Inflammatory macrophage treated with lipopolysaccharide for 1 hour (primary cell): ENCODE measurements at regions not wholly inside any gene's neighbourhood (a gene's known extent, or its start where the extent isn't known, plus 50 kb on each side); places are given as distances from the start of the nearest gene placed in this dataset.
A peak's percentile ranks its signal among the peaks of the same experiment; 100 is the strongest.
"Not testable (repeated sequence)": the region's sequence is repeated elsewhere in the genome, so short reads cannot be mapped to it uniquely, and the experiment has no call there.

Source experiments
- DNase-seq, 2 donors: peaks; one replicate each; pipeline ENCODE4 v3.0.0-alpha.2; 2020 to 2022

DNA sequence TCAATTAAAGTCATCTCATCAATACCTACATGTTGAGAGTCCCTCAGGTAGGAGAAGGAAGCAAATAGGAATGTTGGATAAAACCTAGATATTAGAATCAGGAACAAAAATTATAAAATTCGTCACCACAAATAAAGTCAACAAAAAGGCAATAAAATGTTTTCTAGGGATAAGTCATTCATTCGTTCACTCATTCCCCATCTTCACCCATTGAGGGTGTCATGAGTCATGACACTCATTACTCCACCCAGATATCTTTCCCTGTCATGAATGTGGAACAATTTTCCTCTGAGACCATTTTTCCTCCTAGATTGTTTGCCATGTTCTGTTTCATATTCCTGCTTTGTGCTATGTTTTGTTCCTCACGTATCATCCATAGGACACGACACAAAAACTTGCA is 50.9 kb upstream of the OLIG3 start:
- no peak for DNase-seq

DNA sequence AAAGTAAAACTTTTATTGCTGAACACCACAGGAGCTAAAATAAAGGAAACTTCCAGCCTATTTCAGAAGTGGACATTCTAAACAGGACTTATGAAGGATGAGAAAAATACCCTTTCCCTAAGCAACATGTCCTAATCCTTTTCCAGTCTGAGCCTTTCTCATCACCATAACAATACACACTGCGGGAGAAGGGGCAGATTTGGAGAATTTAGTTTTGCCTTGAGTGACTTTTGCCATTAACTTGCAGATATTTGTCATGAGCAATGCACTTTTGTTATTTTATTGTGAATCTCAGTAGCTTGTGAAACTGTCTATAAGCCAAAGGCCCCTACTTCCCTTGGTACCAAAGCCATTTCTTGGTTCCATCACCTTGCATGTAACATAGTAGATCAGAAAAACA is 53.0 kb upstream of the OLIG3 start:
- DNase-seq: no peak

DNA sequence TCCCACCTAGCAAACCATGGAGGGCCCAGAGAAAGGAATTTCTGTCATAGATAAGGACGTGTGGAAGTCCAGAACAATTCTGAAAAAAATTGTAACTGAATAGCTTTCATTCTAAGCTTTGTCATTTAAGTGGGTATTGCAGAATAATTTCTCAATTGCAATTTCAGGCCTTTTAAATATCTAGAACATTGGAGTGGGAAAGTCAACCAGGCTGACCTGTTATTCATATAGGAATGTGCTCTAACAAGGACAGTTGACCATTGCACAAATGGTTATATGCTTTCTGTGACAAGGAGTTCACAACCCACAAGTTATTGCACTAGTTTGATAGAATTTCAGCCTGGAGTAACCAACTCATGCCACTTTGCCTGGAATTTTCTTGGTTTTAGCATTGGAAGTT is 53.4 kb upstream of the OLIG3 start:
- no peak for DNase-seq

DNA sequence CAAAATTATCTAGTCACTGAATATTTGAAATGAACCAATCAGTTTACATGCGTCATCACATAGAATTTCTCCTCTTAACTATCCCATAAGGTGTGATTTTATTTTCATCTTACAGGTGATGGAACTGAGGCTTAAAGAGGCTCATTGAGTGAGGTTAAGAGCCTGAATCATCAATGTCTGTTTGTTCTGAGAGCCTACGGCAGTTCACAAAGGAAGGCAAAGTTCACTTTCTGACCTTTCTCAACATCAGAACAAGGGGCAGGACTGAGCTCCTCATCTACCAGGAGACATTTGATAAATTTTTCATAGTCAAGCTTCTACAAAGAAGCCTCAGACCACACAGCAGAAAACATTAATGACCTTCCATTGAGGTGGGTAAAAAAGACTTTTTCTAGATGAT is 54.9 kb upstream of the OLIG3 start:
- DNase-seq: no peak

DNA sequence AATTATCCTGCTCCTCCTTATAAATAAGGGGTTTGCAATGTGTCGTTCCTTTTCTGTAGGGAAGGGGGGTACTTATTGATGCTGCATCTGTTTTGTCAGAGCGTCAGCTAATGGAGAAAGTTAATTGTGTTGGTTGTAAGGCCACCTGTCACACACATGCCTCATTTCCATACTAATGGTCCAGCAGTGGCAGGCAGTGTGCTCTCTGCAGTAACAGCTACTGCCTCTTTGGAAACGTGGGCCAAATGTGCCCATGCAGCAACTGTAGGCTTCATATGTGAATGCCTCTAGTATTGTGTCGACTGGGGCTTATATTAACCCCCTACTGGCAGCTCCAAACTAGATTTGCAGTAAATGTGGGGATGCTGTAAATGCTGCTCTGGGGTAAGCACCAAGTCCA is 56.3 kb upstream of the OLIG3 start:
- DNase-seq: no peak

DNA sequence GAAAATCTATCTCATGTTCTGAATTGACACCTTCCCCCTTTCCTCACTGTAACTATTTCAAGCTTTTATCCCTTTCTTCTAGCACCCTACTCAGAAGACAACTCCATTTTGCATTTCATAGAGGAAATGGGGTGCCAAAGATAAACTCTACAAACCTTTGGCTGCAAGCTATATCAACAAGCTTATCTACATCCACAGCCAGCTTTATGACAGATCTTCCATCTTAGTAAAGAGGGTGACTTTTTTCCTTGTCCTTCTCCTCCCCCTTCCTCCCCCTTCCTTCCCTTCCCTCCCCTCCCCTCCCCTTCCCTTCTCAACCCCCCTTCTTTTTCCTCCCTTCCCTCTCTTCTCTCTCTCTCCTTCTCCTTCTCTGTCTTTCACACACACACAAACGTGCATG is 58.0 kb upstream of the OLIG3 start:
- DNase-seq: no peak

- no peak for DNase-seq
Observed at GRCh38 chr6:137552809-137553208, 58.6 kb upstream of the OLIG3 start.

GRCh38 chr6:137559521-137560183 is 65.5 kb upstream of the OLIG3 start:
- DNase-seq: not testable (repeated sequence)

GRCh38 chr6:137560184-137560563 is 66.0 kb upstream of the OLIG3 start:
- no peak for DNase-seq

DNA sequence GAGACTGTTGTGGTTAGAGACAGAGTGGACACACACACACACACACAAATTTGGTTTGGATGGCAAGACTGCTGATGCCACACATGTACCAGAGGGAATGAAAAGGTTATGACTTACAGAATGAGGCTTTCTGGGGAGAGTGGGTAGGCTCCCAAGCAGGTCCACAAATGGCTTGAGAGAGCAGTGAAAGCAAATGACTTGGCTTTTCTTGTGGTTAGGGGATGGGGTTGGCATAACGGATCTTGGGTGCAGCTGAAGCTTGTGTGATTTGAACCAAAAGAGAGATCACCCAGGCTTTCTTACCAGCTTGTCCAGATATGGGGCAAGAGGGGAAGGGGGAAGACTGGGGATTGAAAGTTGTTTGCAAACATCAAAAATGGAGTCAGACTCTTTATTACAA is 73.9 kb upstream of the OLIG3 start:
- no peak for DNase-seq

- no peak for DNase-seq
Observed at GRCh38 chr6:137570393-137570792, 76.2 kb upstream of the OLIG3 start.

GRCh38 chr6:137571854-137572253 is 77.7 kb upstream of the OLIG3 start:
- peak in 1 of 2 donors; percentile 50 for DNase-seq

- DNase-seq: no peak
Observed at GRCh38 chr6:137573739-137574138, 79.5 kb upstream of the OLIG3 start.

DNA sequence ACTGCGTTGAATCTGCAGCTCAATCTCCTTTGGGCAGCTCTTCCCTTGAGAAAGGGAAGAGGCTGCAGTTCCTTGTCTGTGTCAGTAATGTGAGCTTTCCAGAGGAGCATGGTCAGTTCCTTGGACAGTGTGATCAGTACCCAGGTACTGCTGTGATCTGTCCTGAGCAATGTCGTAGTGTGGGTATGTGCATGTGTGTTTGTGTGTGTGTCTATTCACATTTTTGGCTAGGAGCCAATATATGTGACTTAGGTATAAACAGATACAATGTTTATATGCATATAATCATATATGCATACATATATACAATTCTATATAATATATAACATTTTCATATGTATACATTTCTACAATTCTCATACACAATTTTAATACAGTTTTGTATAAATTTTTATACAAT is 85.4 kb upstream of the OLIG3 start:
- DNase-seq: no peak

DNA sequence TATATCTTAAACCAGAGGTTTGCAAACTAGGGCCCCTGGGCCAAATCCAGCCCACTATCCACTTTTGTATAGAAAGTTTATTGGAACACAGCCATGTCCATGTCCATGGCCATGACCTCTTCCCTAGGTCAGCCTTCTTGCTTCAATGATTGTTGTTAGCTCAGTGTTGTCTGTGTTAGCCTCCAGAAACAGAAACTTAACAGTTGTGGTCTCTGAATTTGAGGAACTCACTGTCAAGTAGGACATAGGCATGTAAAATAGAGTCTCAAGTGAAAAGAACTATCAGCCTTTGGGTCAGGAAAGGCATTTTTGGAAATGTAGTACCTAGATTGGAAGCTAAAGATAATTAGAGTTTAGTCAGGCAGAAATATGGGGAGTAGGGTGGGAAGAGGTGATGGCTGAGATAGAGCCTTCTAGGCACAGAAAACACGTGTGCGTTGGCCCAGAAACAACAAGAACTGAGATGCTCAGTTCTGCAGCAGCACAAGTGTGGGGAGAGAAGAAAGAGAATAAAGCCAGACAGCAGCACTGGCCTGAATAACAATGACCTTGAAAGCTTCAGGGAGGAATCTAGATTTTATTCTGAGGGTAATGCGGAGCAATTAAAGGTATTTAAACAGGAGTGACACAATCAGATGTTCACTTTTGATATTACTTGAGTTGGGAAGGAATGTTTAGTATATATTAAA is 87.0 kb upstream of the OLIG3 start:
- DNase-seq: no peak

DNA sequence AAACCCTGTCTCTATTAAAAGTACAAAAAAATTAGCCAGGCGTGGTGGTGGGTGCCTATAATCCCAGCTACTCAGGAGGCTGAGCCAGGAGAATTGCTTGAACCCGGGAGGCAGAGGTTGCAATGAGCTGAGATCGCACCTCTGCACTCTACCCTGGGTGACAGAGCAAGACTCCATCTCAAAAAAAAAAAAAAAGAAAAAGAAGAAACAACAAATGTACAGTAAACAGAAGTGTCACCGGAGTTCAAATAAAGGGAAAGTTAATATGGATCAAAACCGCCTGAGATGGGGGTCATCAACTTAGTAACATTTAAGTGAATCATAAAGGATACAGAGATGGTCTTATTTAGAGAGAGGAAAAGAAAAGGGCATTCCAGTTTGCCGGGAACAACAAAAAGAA is 89.3 kb upstream of the OLIG3 start:
- not testable (repeated sequence) for DNase-seq

GRCh38 chr6:137588472-137588871 is 94.3 kb upstream of the OLIG3 start:
- no peak for DNase-seq

- peak; percentile 57 to 67 for DNase-seq
Observed at GRCh38 chr6:137589067-137589848, 95.1 kb upstream of the OLIG3 start.

DNA sequence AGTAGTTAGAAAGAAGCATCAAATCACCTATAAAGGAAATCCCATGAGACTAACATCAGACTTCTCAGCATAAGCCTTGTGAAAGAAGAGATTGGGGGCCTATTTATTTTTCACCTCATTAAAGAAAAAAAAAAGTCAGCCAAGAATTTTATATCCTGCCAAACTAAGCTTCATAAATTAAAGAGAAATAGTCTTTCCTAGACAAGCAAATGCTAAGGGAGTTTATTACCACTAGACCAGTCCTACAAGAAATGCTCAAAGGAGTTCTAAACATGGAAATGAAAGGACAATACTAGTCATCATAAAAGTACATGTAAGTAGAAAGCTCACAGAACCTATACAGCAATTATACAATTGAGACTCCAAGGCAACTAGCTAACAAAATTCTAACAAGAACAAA is 96.5 kb upstream of the OLIG3 start:
- no peak for DNase-seq

DNA sequence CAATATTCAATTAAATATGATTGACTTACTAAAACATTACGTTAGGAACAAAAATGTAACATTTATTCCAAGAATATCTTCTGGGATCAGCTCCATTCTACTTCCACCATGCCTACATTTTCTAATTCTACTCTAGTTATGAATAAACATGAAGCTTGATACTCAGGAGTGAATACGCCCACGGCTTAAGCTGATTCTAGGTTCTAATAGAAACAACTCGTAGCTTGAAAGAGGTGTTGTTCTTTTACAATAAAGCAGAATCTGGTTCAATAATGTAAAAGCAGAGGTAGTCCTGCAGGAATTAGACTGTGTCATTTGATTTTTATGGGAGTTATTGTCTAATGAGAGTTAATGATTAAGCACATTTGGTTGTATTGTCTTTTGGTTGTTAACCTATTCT is 107.3 kb upstream of the OLIG3 start:
- no peak for DNase-seq

GRCh38 chr6:137602313-137603197 is 108.4 kb upstream of the OLIG3 start:
- no peak for DNase-seq

GRCh38 chr6:137610702-137611101 is 116.5 kb upstream of the OLIG3 start:
- no peak for DNase-seq

DNA sequence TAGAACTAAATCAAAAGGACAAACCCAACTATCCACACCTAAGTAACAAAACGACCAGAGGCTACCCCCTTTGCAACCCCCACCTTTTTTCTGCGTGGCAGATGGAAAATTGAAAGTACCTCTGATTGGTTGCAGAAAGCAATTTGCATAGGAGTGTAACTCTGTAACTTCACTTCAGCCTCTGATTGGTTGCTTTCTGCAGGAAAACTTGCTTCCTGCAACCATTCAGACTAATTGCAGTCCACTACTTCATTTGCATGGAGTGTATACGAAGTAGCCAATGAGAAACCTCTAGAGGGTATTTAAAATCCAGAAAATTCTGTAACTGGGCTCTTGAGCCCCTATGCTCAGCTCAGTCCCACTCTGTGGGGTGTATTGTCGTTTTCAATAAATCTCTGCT is 129.1 kb upstream of the OLIG3 start:
- no peak for DNase-seq
